ENCODE measurements at regions not wholly inside any gene's neighbourhood (a gene's known extent, or its start where the extent isn't known, plus 50 kb on each side); places are given as distances from the start of the nearest gene placed in this dataset.

GRCh38 chr6:95203153-95203754, 374.1 kb upstream of the MANEA start:
- no peak for TF ChIP-seq POLR2A (IDR thresholded peaks at IDR 0.05; ENCODE audit: low read depth, low read length)
- no peak for TF ChIP-seq POLR2AphosphoS5 (IDR thresholded peaks at IDR 0.05; ENCODE audit: low read depth, low read length)
- no peak for TF ChIP-seq TAF1 (IDR thresholded peaks at IDR 0.05; ENCODE audit: low read depth, low read length)
- no peak for TF ChIP-seq SPI1 (IDR thresholded peaks at IDR 0.05; ENCODE audit: low read depth, low read length)
- no peak for TF ChIP-seq PAX5 (IDR thresholded peaks at IDR 0.05; ENCODE audit: insufficient read depth, low read length, severe bottlenecking)
- no peak for TF ChIP-seq POU2F2 (IDR thresholded peaks at IDR 0.05; ENCODE audit: low read depth, low read length)

Data from GM12891 (cell line).